SU-DHL-6 (cell line): ENCODE measurements at regions not wholly inside any gene's neighbourhood (a gene's known extent, or its start where the extent isn't known, plus 50 kb on each side); places are given as distances from the start of the nearest gene placed in this dataset.

Experiments used
- H2AFZ ChIP-seq: fragments of 200-600 bp; sonication (generic); 2 replicates; pipeline ENCODE4 v1.6.1; 2014; ENCODE audit warnings: low read depth, mild to moderate bottlenecking, moderate library complexity, mixed read lengths, antibody characterized with exemption, low read length; ENCODE audit not compliant: severe bottlenecking
- H3F3A ChIP-seq: fragments of 200-600 bp; shearing (Covaris generic); 2 replicates; pipeline ENCODE4 v1.6.0; 2016; ENCODE audit warnings: antibody characterized with exemption, mild to moderate bottlenecking; ENCODE audit not compliant: insufficient read depth
- H3K27ac ChIP-seq: fragments of 200-600 bp; sonication (generic); 2 replicates; pipeline ENCODE4 v1.5.1; 2016; ENCODE audit warnings: low read depth, mild to moderate bottlenecking, low read length, moderate library complexity, mixed read lengths
- H3K27me3 ChIP-seq: fragments of 200-600 bp; sonication (generic), shearing (Covaris generic); 2 replicates; pipeline ENCODE4 v1.6.0; 2014; ENCODE audit warnings: mild to moderate bottlenecking, low read length
- H3K36me3 ChIP-seq: fragments of 200-600 bp; sonication (generic); 2 replicates; pipeline ENCODE4 v1.6.1; 2014; ENCODE audit warnings: mild to moderate bottlenecking, low read length, mixed read lengths
- H3K4me2 ChIP-seq: fragments of 300-600, 200-600 bp; shearing (Covaris generic), sonication (generic); 2 replicates; pipeline ENCODE4 v1.6.0; 2014; ENCODE audit warnings: low read length, low read depth, mild to moderate bottlenecking; ENCODE audit not compliant: poor library complexity, severe bottlenecking
- H3K4me3 ChIP-seq: fragments of 200-600 bp; sonication (generic); 2 replicates; pipeline ENCODE4 v1.5.1; 2014; ENCODE audit warnings: antibody characterized with exemption, low read length, mild to moderate bottlenecking, mixed read lengths; ENCODE audit not compliant: insufficient read depth, poor library complexity, severe bottlenecking
- H3K79me2 ChIP-seq: fragments of 200-600 bp; sonication (generic); 2 replicates; pipeline ENCODE4 v1.6.1; 2014; ENCODE audit warnings: mild to moderate bottlenecking, low read length, moderate library complexity; ENCODE audit not compliant: insufficient read depth
- H3K9ac ChIP-seq: fragments of 200-600 bp; sonication (generic); 2 replicates; pipeline ENCODE4 v1.7.0; 2014; ENCODE audit warnings: mild to moderate bottlenecking, low read length
- H3K9me2 ChIP-seq: fragments of 200-600 bp; sonication (generic); replicated peaks from 2 replicates; pipeline ENCODE4 v1.6.1; 2014; ENCODE audit warnings: low read length; ENCODE audit not compliant: insufficient read depth
- H3K9me3 ChIP-seq: fragments of 200-600 bp; sonication (generic); 2 replicates; pipeline ENCODE4 v1.6.1; 2014; ENCODE audit warnings: low read length, mixed read lengths; ENCODE audit not compliant: insufficient read depth
- H4K20me1 ChIP-seq: fragments of 200-600 bp; sonication (generic); 2 replicates; pipeline ENCODE4 v1.6.1; 2014; ENCODE audit warnings: low read depth, mild to moderate bottlenecking, antibody characterized with exemption, low read length, moderate library complexity, mixed read lengths
- EZH2phosphoT487 ChIP-seq: fragments of 200-600 bp; sonication (generic), shearing (Covaris generic); conservative IDR thresholded peaks from 2 replicates; pipeline ENCODE4 v1.6.1; 2018; ENCODE audit warnings: mild to moderate bottlenecking, antibody characterized with exemption, low read length, moderate library complexity, mixed read lengths
- TF ChIP-seq, protein P1 (sequence below): fragments of 200-600 bp; sonication (generic); IDR thresholded peaks from one replicate; pipeline ENCODE4 v1.5.1; 2017; ENCODE audit warnings: antibody characterized with exemption, mild to moderate bottlenecking, low read length, moderate library complexity; ENCODE audit not compliant: insufficient read depth, poor library complexity, severe bottlenecking

DNA sequence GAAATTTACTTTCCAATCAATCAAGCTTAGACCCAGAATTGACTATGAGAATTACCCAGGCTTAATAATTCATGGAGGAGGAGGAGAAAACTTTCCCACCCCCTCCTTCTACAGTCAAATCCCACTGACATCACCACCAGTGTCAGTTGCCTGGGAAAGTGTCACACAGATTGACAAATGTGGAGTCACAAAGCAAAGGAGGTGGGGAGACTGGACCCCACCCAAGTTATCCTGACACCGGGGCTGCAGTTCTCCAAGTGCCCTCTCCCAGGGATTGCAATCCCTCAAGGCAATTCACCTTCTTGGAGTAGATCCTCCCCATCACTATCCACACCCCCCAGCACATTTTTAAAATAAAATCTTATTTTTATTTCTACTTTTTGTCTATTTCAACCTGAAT, 100.2 kb upstream of the CDH11 start:
- no peaks in the 10 kb centered on the region for H3F3A ChIP-seq
- no peaks in the 10 kb centered on the region for H3K27me3 ChIP-seq
- H3K36me3 ChIP-seq, result no peaks in the 10 kb centered on the region
- H3K79me2 ChIP-seq, result no peaks in the 10 kb centered on the region
- H3K27ac ChIP-seq, result no peak overlapping the region
- no peak for TF ChIP-seq EZH2phosphoT487
- TF ChIP-seq, protein P1, sequence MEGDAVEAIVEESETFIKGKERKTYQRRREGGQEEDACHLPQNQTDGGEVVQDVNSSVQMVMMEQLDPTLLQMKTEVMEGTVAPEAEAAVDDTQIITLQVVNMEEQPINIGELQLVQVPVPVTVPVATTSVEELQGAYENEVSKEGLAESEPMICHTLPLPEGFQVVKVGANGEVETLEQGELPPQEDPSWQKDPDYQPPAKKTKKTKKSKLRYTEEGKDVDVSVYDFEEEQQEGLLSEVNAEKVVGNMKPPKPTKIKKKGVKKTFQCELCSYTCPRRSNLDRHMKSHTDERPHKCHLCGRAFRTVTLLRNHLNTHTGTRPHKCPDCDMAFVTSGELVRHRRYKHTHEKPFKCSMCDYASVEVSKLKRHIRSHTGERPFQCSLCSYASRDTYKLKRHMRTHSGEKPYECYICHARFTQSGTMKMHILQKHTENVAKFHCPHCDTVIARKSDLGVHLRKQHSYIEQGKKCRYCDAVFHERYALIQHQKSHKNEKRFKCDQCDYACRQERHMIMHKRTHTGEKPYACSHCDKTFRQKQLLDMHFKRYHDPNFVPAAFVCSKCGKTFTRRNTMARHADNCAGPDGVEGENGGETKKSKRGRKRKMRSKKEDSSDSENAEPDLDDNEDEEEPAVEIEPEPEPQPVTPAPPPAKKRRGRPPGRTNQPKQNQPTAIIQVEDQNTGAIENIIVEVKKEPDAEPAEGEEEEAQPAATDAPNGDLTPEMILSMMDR, result no peak
- no peaks in the 10 kb centered on the region for H4K20me1 ChIP-seq
- H3K4me3 ChIP-seq, result no peak overlapping the region
- no peaks in the 10 kb centered on the region for H3K9me3 ChIP-seq
- no peaks in the 10 kb centered on the region for H3K9me2 ChIP-seq
- no peak overlapping the region for H3K9ac ChIP-seq
- no peak overlapping the region for H3K4me2 ChIP-seq
- no peak overlapping the region for H2AFZ ChIP-seq

DNA sequence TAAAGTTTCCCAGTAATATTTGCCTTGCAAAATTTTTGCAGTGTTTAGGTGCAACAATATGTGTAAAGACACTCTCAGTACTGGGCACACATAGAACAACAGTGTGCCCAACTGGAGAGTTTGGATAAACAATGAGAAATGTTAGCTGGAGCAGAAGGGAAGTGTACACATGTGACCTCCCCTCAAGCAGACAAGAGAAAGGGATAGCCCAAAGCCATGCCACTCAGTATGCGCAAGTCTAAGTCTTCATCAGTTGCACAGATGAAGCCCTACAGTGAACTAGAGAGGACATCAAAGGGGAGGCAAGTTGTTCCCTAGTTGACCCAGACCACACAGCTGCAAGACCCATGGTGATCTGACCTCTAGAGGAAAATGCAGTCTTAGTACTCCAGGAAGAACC, 97.9 kb upstream of the CDH11 start:
- no peaks in the 10 kb centered on the region for H3K9me3 ChIP-seq
- no peak overlapping the region for H3K4me3 ChIP-seq
- H2AFZ ChIP-seq, result no peak overlapping the region
- H3K27me3 ChIP-seq, result no peaks in the 10 kb centered on the region
- H3F3A ChIP-seq, result no peaks in the 10 kb centered on the region
- H4K20me1 ChIP-seq, result no peaks in the 10 kb centered on the region
- TF ChIP-seq EZH2phosphoT487, result no peak
- TF ChIP-seq, protein P1, result no peak
- no peak overlapping the region for H3K27ac ChIP-seq
- no peaks in the 10 kb centered on the region for H3K9me2 ChIP-seq
- no peak overlapping the region for H3K4me2 ChIP-seq
- H3K9ac ChIP-seq, result no peak overlapping the region
- H3K36me3 ChIP-seq, result no peaks in the 10 kb centered on the region
- no peaks in the 10 kb centered on the region for H3K79me2 ChIP-seq

DNA sequence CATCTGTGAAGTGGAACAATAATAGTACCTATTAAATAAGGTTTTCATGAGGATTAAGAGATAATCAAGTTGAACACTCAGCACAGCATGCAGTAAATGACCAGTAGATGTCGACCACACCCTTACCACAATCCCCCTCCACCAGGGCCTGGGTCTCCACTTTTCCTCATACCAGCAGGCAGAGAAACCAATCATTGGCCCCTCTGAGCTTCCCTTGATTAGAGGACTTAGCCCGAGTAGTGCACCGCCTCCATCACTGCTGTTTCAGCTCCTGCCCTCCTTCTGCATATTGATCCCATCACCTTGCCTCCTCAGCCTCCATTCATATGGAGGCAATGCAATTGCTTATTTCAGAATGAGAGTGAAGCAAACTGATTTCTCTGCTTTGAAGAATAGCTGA, 96.5 kb upstream of the CDH11 start:
- H3K4me3 ChIP-seq, result no peak overlapping the region
- no peaks in the 10 kb centered on the region for H3K79me2 ChIP-seq
- H3K9me3 ChIP-seq, result no peaks in the 10 kb centered on the region
- H2AFZ ChIP-seq, result no peak overlapping the region
- no peaks in the 10 kb centered on the region for H3K36me3 ChIP-seq
- no peak for TF ChIP-seq EZH2phosphoT487
- TF ChIP-seq, protein P1, result no peak
- no peaks in the 10 kb centered on the region for H3K9me2 ChIP-seq
- H4K20me1 ChIP-seq, result no peaks in the 10 kb centered on the region
- H3K27me3 ChIP-seq, result no peaks in the 10 kb centered on the region
- no peaks in the 10 kb centered on the region for H3F3A ChIP-seq
- no peak overlapping the region for H3K9ac ChIP-seq
- H3K4me2 ChIP-seq, result no peak overlapping the region
- H3K27ac ChIP-seq, result no peak overlapping the region
